SU-DHL-6 (cell line): ENCODE measurements at regions not wholly inside any gene's neighbourhood (a gene's known extent, or its start where the extent isn't known, plus 50 kb on each side); places are given as distances from the start of the nearest gene placed in this dataset.

Experiments used
- H2AFZ ChIP-seq: fragments of 200-600 bp; sonication (generic); 2 replicates; pipeline ENCODE4 v1.6.1; 2014; ENCODE audit warnings: low read depth, mild to moderate bottlenecking, moderate library complexity, mixed read lengths, antibody characterized with exemption, low read length; ENCODE audit not compliant: severe bottlenecking
- H3F3A ChIP-seq: fragments of 200-600 bp; shearing (Covaris generic); 2 replicates; pipeline ENCODE4 v1.6.0; 2016; ENCODE audit warnings: antibody characterized with exemption, mild to moderate bottlenecking; ENCODE audit not compliant: insufficient read depth
- H3K27ac ChIP-seq: fragments of 200-600 bp; sonication (generic); 2 replicates; pipeline ENCODE4 v1.5.1; 2016; ENCODE audit warnings: low read depth, mild to moderate bottlenecking, low read length, moderate library complexity, mixed read lengths
- H3K27me3 ChIP-seq: fragments of 200-600 bp; sonication (generic), shearing (Covaris generic); 2 replicates; pipeline ENCODE4 v1.6.0; 2014; ENCODE audit warnings: mild to moderate bottlenecking, low read length
- H3K36me3 ChIP-seq: fragments of 200-600 bp; sonication (generic); 2 replicates; pipeline ENCODE4 v1.6.1; 2014; ENCODE audit warnings: mild to moderate bottlenecking, low read length, mixed read lengths
- H3K4me2 ChIP-seq: fragments of 300-600, 200-600 bp; shearing (Covaris generic), sonication (generic); 2 replicates; pipeline ENCODE4 v1.6.0; 2014; ENCODE audit warnings: low read length, low read depth, mild to moderate bottlenecking; ENCODE audit not compliant: poor library complexity, severe bottlenecking
- H3K4me3 ChIP-seq: fragments of 200-600 bp; sonication (generic); 2 replicates; pipeline ENCODE4 v1.5.1; 2014; ENCODE audit warnings: antibody characterized with exemption, low read length, mild to moderate bottlenecking, mixed read lengths; ENCODE audit not compliant: insufficient read depth, poor library complexity, severe bottlenecking
- H3K79me2 ChIP-seq: fragments of 200-600 bp; sonication (generic); 2 replicates; pipeline ENCODE4 v1.6.1; 2014; ENCODE audit warnings: mild to moderate bottlenecking, low read length, moderate library complexity; ENCODE audit not compliant: insufficient read depth
- H3K9ac ChIP-seq: fragments of 200-600 bp; sonication (generic); 2 replicates; pipeline ENCODE4 v1.7.0; 2014; ENCODE audit warnings: mild to moderate bottlenecking, low read length
- H3K9me2 ChIP-seq: fragments of 200-600 bp; sonication (generic); replicated peaks from 2 replicates; pipeline ENCODE4 v1.6.1; 2014; ENCODE audit warnings: low read length; ENCODE audit not compliant: insufficient read depth
- H3K9me3 ChIP-seq: fragments of 200-600 bp; sonication (generic); 2 replicates; pipeline ENCODE4 v1.6.1; 2014; ENCODE audit warnings: low read length, mixed read lengths; ENCODE audit not compliant: insufficient read depth
- H4K20me1 ChIP-seq: fragments of 200-600 bp; sonication (generic); 2 replicates; pipeline ENCODE4 v1.6.1; 2014; ENCODE audit warnings: low read depth, mild to moderate bottlenecking, antibody characterized with exemption, low read length, moderate library complexity, mixed read lengths
- CTCF ChIP-seq: fragments of 200-600 bp; sonication (generic); IDR thresholded peaks from one replicate; pipeline ENCODE4 v1.5.1; 2017; ENCODE audit warnings: antibody characterized with exemption, mild to moderate bottlenecking, low read length, moderate library complexity; ENCODE audit not compliant: insufficient read depth, poor library complexity, severe bottlenecking
- EZH2phosphoT487 ChIP-seq: fragments of 200-600 bp; sonication (generic), shearing (Covaris generic); conservative IDR thresholded peaks from 2 replicates; pipeline ENCODE4 v1.6.1; 2018; ENCODE audit warnings: mild to moderate bottlenecking, antibody characterized with exemption, low read length, moderate library complexity, mixed read lengths

- Histone ChIP-seq H4K20me1 (no peaks in the 10 kb centered on the region), H3K9ac (no peak overlapping the region), H3F3A (no peaks in the 10 kb centered on the region), H3K79me2 (no peaks in the 10 kb centered on the region), H3K9me3 (no peaks in the 10 kb centered on the region), H3K4me2 (no peak overlapping the region), H3K27ac (no peak overlapping the region), H3K27me3 (no peaks in the 10 kb centered on the region), H2AFZ (no peak overlapping the region), H3K4me3 (no peak overlapping the region), H3K9me2 (no peaks in the 10 kb centered on the region), H3K36me3 (no peaks in the 10 kb centered on the region)
- TF ChIP-seq EZH2phosphoT487 = no peak
- no peak for TF ChIP-seq CTCF
Measured at GRCh38 chr2:144946263-144946662, 426.3 kb upstream of the ZEB2 start.

GRCh38 chr2:144944546-144945220 is 424.8 kb upstream of the ZEB2 start:
- Histone ChIP-seq H3K4me2 (no peak overlapping the region), H3K9ac (no peak overlapping the region), H3F3A (no peaks in the 10 kb centered on the region), H3K9me2 (no peaks in the 10 kb centered on the region), H3K27ac (no peak overlapping the region), H3K4me3 (no peak overlapping the region), H2AFZ (no peak overlapping the region), H3K79me2 (no peaks in the 10 kb centered on the region), H3K27me3 (no peaks in the 10 kb centered on the region), H4K20me1 (no peaks in the 10 kb centered on the region), H3K36me3 (no peaks in the 10 kb centered on the region), H3K9me3 (no peaks in the 10 kb centered on the region)
- TF ChIP-seq EZH2phosphoT487 (no peak), CTCF (no peak)

GRCh38 chr2:144943986-144944385 is 424.1 kb upstream of the ZEB2 start:
- H3K9me3 ChIP-seq = no peaks in the 10 kb centered on the region
- TF ChIP-seq CTCF (no peak), EZH2phosphoT487 (no peak)
- H3K9ac ChIP-seq = no peak overlapping the region
- H3F3A ChIP-seq = no peaks in the 10 kb centered on the region
- no peak overlapping the region for H3K4me2 ChIP-seq
- H2AFZ ChIP-seq = no peak overlapping the region
- no peaks in the 10 kb centered on the region for H4K20me1 ChIP-seq
- no peaks in the 10 kb centered on the region for H3K27me3 ChIP-seq
- no peaks in the 10 kb centered on the region for H3K36me3 ChIP-seq
- H3K27ac ChIP-seq = no peak overlapping the region
- H3K4me3 ChIP-seq = no peak overlapping the region
- no peaks in the 10 kb centered on the region for H3K9me2 ChIP-seq
- no peaks in the 10 kb centered on the region for H3K79me2 ChIP-seq
